Keratinocyte (primary cell): ENCODE measurements at regions not wholly inside any gene's neighbourhood (a gene's known extent, or its start where the extent isn't known, plus 50 kb on each side); places are given as distances from the start of the nearest gene placed in this dataset.

Experiments used
- DNase-seq: peaks from one replicate; pipeline ENCODE4 v3.0.0-alpha.2; 2011; ENCODE audit warnings: low read depth, missing footprints, low spot score
- FAIRE-seq: peaks from 2 replicates; lab custom pipeline; 2011; peaks lifted over from hg19 to GRCh38; lab: Jason Lieb, UNC
- H2AFZ ChIP-seq: 2 replicates; pipeline ENCODE4 v1.6.0; 2012; ENCODE audit warnings: low read length, control low read depth, inconsistent platforms; ENCODE audit not compliant: control insufficient read depth
- H3K27ac ChIP-seq: 2 replicates; pipeline ENCODE4 v1.5.1; 2011; ENCODE audit warnings: low read length; ENCODE audit not compliant: control insufficient read depth, insufficient read depth
- H3K27me3 ChIP-seq: 3 replicates; pipeline ENCODE4 v1.6.0; 2011; ENCODE audit warnings: low read length; ENCODE audit not compliant: control insufficient read depth, insufficient read depth; ENCODE audit errors: extremely low read depth
- H3K36me3 ChIP-seq, 2 experiments: 2 replicates in 1 of 2; 3 replicates in 1 of 2; pipeline ENCODE4 v1.5.1; 2011; ENCODE audit warnings: low read length in 2 of 2, mild to moderate bottlenecking in 1 of 2; ENCODE audit not compliant: control insufficient read depth in 2 of 2, insufficient read depth in 2 of 2; ENCODE audit errors: extremely low read depth in 1 of 2
- H3K4me1 ChIP-seq: 3 replicates; pipeline ENCODE4 v1.5.1; 2011; ENCODE audit warnings: low read length; ENCODE audit not compliant: control insufficient read depth, insufficient read depth; ENCODE audit errors: extremely low read depth
- H3K4me2 ChIP-seq: 3 replicates; pipeline ENCODE4 v1.6.0; 2011; ENCODE audit warnings: low read depth, low read length; ENCODE audit not compliant: control insufficient read depth, insufficient read depth; ENCODE audit errors: extremely low read depth
- H3K4me3 ChIP-seq, 3 experiments: fragments of 200-600 bp in 1 of 3; sonication (generic) in 1 of 3; 2 replicates in 2 of 3; 3 replicates in 1 of 3; pipeline ENCODE4 v1.5.1; 2011 to 2016; ENCODE audit warnings: low read length in 3 of 3, mild to moderate bottlenecking in 3 of 3, control low read depth in 2 of 3, inconsistent platforms in 1 of 3, low read depth in 1 of 3, mixed read lengths in 1 of 3, mixed run types in 1 of 3, moderate library complexity in 1 of 3; ENCODE audit not compliant: control insufficient read depth in 2 of 3, insufficient read depth in 2 of 3; ENCODE audit errors: extremely low read depth in 1 of 3
- H3K79me2 ChIP-seq: 2 replicates; pipeline ENCODE4 v1.6.0; 2012; ENCODE audit warnings: low read length; ENCODE audit not compliant: control insufficient read depth, insufficient read depth
- H3K9ac ChIP-seq: 3 replicates; pipeline ENCODE4 v1.6.0; 2011; ENCODE audit warnings: low read length; ENCODE audit not compliant: control insufficient read depth, insufficient read depth; ENCODE audit errors: extremely low read depth
- H3K9me1 ChIP-seq: 3 replicates; pipeline ENCODE4 v1.6.0; 2011; ENCODE audit warnings: low read length; ENCODE audit not compliant: control insufficient read depth, insufficient read depth; ENCODE audit errors: extremely low read depth
- H3K9me3 ChIP-seq: 2 replicates; pipeline ENCODE4 v1.5.1; 2012; ENCODE audit warnings: low read depth, low read length; ENCODE audit not compliant: control insufficient read depth
- H4K20me1 ChIP-seq: 3 replicates; pipeline ENCODE4 v1.6.0; 2011; ENCODE audit warnings: low read length; ENCODE audit not compliant: control insufficient read depth, insufficient read depth; ENCODE audit errors: extremely low read depth
- EZH2 ChIP-seq: IDR thresholded peaks from one replicate; pipeline ENCODE4 v1.6.1; 2012; ENCODE audit warnings: inconsistent platforms, mild to moderate bottlenecking, low read length, moderate library complexity
- dilution Hi-C: fragments of 300-500 bp; cut with MboI; formaldehyde crosslinking; loops from one replicate; pipeline ENCODE4 v1.7.0; 2020; ENCODE audit warnings: low sequenced_read_pairs; ENCODE audit not compliant: extremely low pct_ligation_motif_present
- TF ChIP-seq, protein P1 (sequence below), 3 experiments: IDR thresholded peaks in 1 of 3; conservative IDR thresholded peaks in 1 of 3; optimal IDR thresholded peaks in 1 of 3; 2 replicates in 2 of 3; 3 replicates in 1 of 3; pipeline versions ENCODE3 to v1.5.1; 2011; ENCODE audit warnings: low read length in 3 of 3, mild to moderate bottlenecking in 3 of 3, moderate library complexity in 2 of 3, control low read depth in 1 of 3, inconsistent platforms in 1 of 3; ENCODE audit not compliant: insufficient read depth in 2 of 3; ENCODE audit errors: extremely low read depth in 1 of 3

DNA sequence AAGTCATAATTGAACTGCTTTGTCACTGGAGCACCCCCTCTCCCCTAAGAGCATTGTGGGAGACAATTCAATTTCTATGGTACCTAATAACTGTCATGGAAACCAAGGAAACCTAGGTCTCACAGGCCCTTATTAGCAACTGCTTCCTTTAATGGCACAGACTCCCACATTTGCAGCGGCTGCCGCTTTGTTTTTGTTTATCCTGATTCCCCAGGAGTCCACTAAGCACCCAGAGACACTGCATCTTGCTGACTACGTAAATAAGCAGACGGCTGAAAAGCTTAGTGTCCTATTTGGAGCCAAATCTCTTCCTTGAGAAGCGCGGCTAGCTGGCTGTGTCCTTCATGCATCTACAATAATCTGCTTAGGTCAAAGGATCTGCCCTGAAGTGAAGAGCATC is 494.4 kb downstream of the TMA16 start:
- no peaks in the 10 kb centered on the region for H3K27me3 ChIP-seq
- no peak overlapping the region for H3K27ac ChIP-seq
- H3K9me3 ChIP-seq: no peaks in the 10 kb centered on the region
- H4K20me1 ChIP-seq: no peaks in the 10 kb centered on the region
- DNase-seq: no peak
- TF ChIP-seq EZH2: no peak
- TF ChIP-seq, protein P1, sequence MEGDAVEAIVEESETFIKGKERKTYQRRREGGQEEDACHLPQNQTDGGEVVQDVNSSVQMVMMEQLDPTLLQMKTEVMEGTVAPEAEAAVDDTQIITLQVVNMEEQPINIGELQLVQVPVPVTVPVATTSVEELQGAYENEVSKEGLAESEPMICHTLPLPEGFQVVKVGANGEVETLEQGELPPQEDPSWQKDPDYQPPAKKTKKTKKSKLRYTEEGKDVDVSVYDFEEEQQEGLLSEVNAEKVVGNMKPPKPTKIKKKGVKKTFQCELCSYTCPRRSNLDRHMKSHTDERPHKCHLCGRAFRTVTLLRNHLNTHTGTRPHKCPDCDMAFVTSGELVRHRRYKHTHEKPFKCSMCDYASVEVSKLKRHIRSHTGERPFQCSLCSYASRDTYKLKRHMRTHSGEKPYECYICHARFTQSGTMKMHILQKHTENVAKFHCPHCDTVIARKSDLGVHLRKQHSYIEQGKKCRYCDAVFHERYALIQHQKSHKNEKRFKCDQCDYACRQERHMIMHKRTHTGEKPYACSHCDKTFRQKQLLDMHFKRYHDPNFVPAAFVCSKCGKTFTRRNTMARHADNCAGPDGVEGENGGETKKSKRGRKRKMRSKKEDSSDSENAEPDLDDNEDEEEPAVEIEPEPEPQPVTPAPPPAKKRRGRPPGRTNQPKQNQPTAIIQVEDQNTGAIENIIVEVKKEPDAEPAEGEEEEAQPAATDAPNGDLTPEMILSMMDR (optimal IDR thresholded peaks at IDR 0.05 in 1 of 3, IDR thresholded peaks at IDR 0.05 in 1 of 3, conservative IDR thresholded peaks at IDR 0.05 in 1 of 3; ENCODE audit: extremely low read depth in 1 of 3, insufficient read depth in 2 of 3, low read length in 3 of 3): no peak
- dilution Hi-C loops: no loop called here
- H3K79me2 ChIP-seq: no peaks in the 10 kb centered on the region
- FAIRE-seq: no peak
- no peak overlapping the region for H3K9ac ChIP-seq
- H3K36me3 ChIP-seq: no peaks in the 10 kb centered on the region
- H3K4me1 ChIP-seq: no peaks in the 10 kb centered on the region
- no peaks in the 10 kb centered on the region for H3K9me1 ChIP-seq
- no peak overlapping the region for H2AFZ ChIP-seq
- H3K4me2 ChIP-seq: no peak overlapping the region
- no peak overlapping the region for H3K4me3 ChIP-seq

- DNase-seq (no peak), FAIRE-seq (no peak)
- Histone ChIP-seq H4K20me1 (no peaks in the 10 kb centered on the region), H3K9me3 (no peaks in the 10 kb centered on the region), H2AFZ (no peak overlapping the region), H3K27me3 (no peaks in the 10 kb centered on the region), H3K4me2 (no peak overlapping the region), H3K79me2 (no peaks in the 10 kb centered on the region), H3K27ac (no peak overlapping the region), H3K36me3 (no peaks in the 10 kb centered on the region), H3K4me1 (no peaks in the 10 kb centered on the region), H3K9ac (no peak overlapping the region), H3K9me1 (no peaks in the 10 kb centered on the region), H3K4me3 (no peak overlapping the region)
- dilution Hi-C loops: no loop called here
- TF ChIP-seq EZH2: no peak
- TF ChIP-seq, protein P1 (optimal IDR thresholded peaks at IDR 0.05 in 1 of 3, IDR thresholded peaks at IDR 0.05 in 1 of 3, conservative IDR thresholded peaks at IDR 0.05 in 1 of 3; ENCODE audit: extremely low read depth in 1 of 3, insufficient read depth in 2 of 3, low read length in 3 of 3): no peak
These were observed 496.9 kb downstream of the TMA16 start for GRCh38 chr4:163991298-163991865.
